SU-DHL-6 (cell line): ENCODE measurements at regions not wholly inside any gene's neighbourhood (a gene's known extent, or its start where the extent isn't known, plus 50 kb on each side); places are given as distances from the start of the nearest gene placed in this dataset.

ENCODE experiments used
- H2AFZ ChIP-seq: fragments of 200-600 bp; sonication (generic); 2 replicates; pipeline ENCODE4 v1.6.1; 2014; ENCODE audit warnings: low read depth, mild to moderate bottlenecking, moderate library complexity, mixed read lengths, antibody characterized with exemption, low read length; ENCODE audit not compliant: severe bottlenecking
- H3F3A ChIP-seq: fragments of 200-600 bp; shearing (Covaris generic); 2 replicates; pipeline ENCODE4 v1.6.0; 2016; ENCODE audit warnings: antibody characterized with exemption, mild to moderate bottlenecking; ENCODE audit not compliant: insufficient read depth
- H3K27ac ChIP-seq: fragments of 200-600 bp; sonication (generic); 2 replicates; pipeline ENCODE4 v1.5.1; 2016; ENCODE audit warnings: low read depth, mild to moderate bottlenecking, low read length, moderate library complexity, mixed read lengths
- H3K27me3 ChIP-seq: fragments of 200-600 bp; sonication (generic), shearing (Covaris generic); 2 replicates; pipeline ENCODE4 v1.6.0; 2014; ENCODE audit warnings: mild to moderate bottlenecking, low read length
- H3K36me3 ChIP-seq: fragments of 200-600 bp; sonication (generic); 2 replicates; pipeline ENCODE4 v1.6.1; 2014; ENCODE audit warnings: mild to moderate bottlenecking, low read length, mixed read lengths
- H3K4me2 ChIP-seq: fragments of 300-600, 200-600 bp; shearing (Covaris generic), sonication (generic); 2 replicates; pipeline ENCODE4 v1.6.0; 2014; ENCODE audit warnings: low read length, low read depth, mild to moderate bottlenecking; ENCODE audit not compliant: poor library complexity, severe bottlenecking
- H3K4me3 ChIP-seq: fragments of 200-600 bp; sonication (generic); 2 replicates; pipeline ENCODE4 v1.5.1; 2014; ENCODE audit warnings: antibody characterized with exemption, low read length, mild to moderate bottlenecking, mixed read lengths; ENCODE audit not compliant: insufficient read depth, poor library complexity, severe bottlenecking
- H3K79me2 ChIP-seq: fragments of 200-600 bp; sonication (generic); 2 replicates; pipeline ENCODE4 v1.6.1; 2014; ENCODE audit warnings: mild to moderate bottlenecking, low read length, moderate library complexity; ENCODE audit not compliant: insufficient read depth
- H3K9ac ChIP-seq: fragments of 200-600 bp; sonication (generic); 2 replicates; pipeline ENCODE4 v1.7.0; 2014; ENCODE audit warnings: mild to moderate bottlenecking, low read length
- H3K9me2 ChIP-seq: fragments of 200-600 bp; sonication (generic); replicated peaks from 2 replicates; pipeline ENCODE4 v1.6.1; 2014; ENCODE audit warnings: low read length; ENCODE audit not compliant: insufficient read depth
- H3K9me3 ChIP-seq: fragments of 200-600 bp; sonication (generic); 2 replicates; pipeline ENCODE4 v1.6.1; 2014; ENCODE audit warnings: low read length, mixed read lengths; ENCODE audit not compliant: insufficient read depth
- H4K20me1 ChIP-seq: fragments of 200-600 bp; sonication (generic); 2 replicates; pipeline ENCODE4 v1.6.1; 2014; ENCODE audit warnings: low read depth, mild to moderate bottlenecking, antibody characterized with exemption, low read length, moderate library complexity, mixed read lengths
- EZH2phosphoT487 ChIP-seq: fragments of 200-600 bp; sonication (generic), shearing (Covaris generic); conservative IDR thresholded peaks from 2 replicates; pipeline ENCODE4 v1.6.1; 2018; ENCODE audit warnings: mild to moderate bottlenecking, antibody characterized with exemption, low read length, moderate library complexity, mixed read lengths
- TF ChIP-seq, protein P1 (sequence below): fragments of 200-600 bp; sonication (generic); IDR thresholded peaks from one replicate; pipeline ENCODE4 v1.5.1; 2017; ENCODE audit warnings: antibody characterized with exemption, mild to moderate bottlenecking, low read length, moderate library complexity; ENCODE audit not compliant: insufficient read depth, poor library complexity, severe bottlenecking

DNA sequence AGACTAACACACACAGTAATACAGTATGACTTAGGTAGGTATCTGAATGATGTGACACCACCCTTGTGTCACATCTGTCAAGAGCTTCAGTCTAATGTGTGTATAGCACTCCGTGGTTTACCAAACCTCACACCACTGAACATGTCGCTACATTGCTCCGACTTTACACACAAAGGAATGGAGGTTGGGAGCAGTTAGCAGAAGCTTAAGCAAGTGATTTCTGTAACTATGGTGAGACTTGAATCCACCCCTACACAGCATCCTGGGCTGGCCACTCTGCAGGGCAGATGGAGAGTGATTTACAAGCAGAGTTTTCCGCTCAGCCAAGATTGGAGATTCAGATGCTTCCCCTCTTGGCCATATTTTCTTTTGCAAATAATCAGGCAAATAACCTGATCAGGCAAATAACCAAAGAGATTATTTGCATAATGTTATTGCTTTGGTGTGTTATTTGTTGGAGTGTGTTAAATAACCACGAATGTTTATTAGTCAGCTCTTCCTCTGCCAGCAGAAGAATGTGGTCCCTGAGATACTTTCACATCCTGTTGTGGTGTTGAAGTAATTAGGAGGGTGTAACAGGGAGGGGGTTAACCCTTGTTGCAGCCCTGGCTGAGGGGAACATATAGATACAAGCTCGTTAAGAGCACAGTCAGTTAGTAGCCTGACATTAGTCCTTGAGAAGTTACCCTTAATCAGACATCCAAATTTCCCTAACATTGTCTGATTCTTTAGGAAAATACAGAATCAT is 92.8 kb downstream of the SNX18 start:
- no peak for TF ChIP-seq EZH2phosphoT487
- H4K20me1 ChIP-seq: no peaks in the 10 kb centered on the region
- no peak overlapping the region for H3K27ac ChIP-seq
- H3F3A ChIP-seq: no peaks in the 10 kb centered on the region
- H3K9ac ChIP-seq: no peak overlapping the region
- H2AFZ ChIP-seq: no peak overlapping the region
- H3K4me2 ChIP-seq: no peak overlapping the region
- no peaks in the 10 kb centered on the region for H3K36me3 ChIP-seq
- no peak overlapping the region for H3K4me3 ChIP-seq
- H3K27me3 ChIP-seq: no peaks in the 10 kb centered on the region
- H3K79me2 ChIP-seq: no peaks in the 10 kb centered on the region
- H3K9me3 ChIP-seq: no peaks in the 10 kb centered on the region
- no peaks in the 10 kb centered on the region for H3K9me2 ChIP-seq

- Histone ChIP-seq H3K9ac (no peak overlapping the region), H3K79me2 (no peaks in the 10 kb centered on the region), H3K9me2 (no peaks in the 10 kb centered on the region), H3K4me3 (no peak overlapping the region), H3F3A (no peaks in the 10 kb centered on the region), H2AFZ (no peak overlapping the region), H3K27ac (no peak overlapping the region), H4K20me1 (no peaks in the 10 kb centered on the region), H3K9me3 (no peaks in the 10 kb centered on the region), H3K4me2 (no peak overlapping the region), H3K27me3 (no peaks in the 10 kb centered on the region), H3K36me3 (no peaks in the 10 kb centered on the region)
- no peak for TF ChIP-seq EZH2phosphoT487
- TF ChIP-seq, protein P1, sequence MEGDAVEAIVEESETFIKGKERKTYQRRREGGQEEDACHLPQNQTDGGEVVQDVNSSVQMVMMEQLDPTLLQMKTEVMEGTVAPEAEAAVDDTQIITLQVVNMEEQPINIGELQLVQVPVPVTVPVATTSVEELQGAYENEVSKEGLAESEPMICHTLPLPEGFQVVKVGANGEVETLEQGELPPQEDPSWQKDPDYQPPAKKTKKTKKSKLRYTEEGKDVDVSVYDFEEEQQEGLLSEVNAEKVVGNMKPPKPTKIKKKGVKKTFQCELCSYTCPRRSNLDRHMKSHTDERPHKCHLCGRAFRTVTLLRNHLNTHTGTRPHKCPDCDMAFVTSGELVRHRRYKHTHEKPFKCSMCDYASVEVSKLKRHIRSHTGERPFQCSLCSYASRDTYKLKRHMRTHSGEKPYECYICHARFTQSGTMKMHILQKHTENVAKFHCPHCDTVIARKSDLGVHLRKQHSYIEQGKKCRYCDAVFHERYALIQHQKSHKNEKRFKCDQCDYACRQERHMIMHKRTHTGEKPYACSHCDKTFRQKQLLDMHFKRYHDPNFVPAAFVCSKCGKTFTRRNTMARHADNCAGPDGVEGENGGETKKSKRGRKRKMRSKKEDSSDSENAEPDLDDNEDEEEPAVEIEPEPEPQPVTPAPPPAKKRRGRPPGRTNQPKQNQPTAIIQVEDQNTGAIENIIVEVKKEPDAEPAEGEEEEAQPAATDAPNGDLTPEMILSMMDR: no peak
Observed at GRCh38 chr5:54608423-54609085, 91.0 kb downstream of the SNX18 start.

DNA sequence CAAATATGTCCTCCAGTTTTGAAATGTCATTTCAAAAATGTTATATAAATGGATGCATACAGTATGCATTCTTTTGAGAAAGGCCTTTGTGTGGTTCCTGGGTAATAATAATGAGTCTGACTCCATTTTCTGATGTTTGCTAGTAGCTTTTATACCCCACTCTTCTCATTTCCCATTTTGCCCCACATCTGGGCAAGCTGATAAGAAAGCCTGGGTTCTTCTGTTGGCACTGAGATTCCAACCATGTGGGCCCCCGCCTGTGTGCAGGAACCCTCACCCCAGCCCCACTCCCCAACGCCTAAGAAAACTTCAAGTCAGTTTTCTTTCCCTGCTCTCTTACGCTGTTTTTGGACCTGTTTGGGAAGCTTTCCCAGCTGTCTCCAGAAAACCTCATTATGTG is 89.4 kb downstream of the SNX18 start:
- Histone ChIP-seq H3K9ac (no peak overlapping the region), H3K4me3 (no peak overlapping the region), H3K4me2 (no peak overlapping the region), H3K9me3 (no peaks in the 10 kb centered on the region), H3K36me3 (no peaks in the 10 kb centered on the region), H3K27me3 (no peaks in the 10 kb centered on the region), H3F3A (no peaks in the 10 kb centered on the region), H3K79me2 (no peaks in the 10 kb centered on the region), H3K9me2 (no peaks in the 10 kb centered on the region), H3K27ac (no peak overlapping the region), H4K20me1 (no peaks in the 10 kb centered on the region), H2AFZ (no peak overlapping the region)
- no peak for TF ChIP-seq EZH2phosphoT487
- TF ChIP-seq, protein P1: no peak

- no peaks in the 10 kb centered on the region for H4K20me1 ChIP-seq
- TF ChIP-seq, protein P1: no peak
- TF ChIP-seq EZH2phosphoT487: no peak
- H3K79me2 ChIP-seq: no peaks in the 10 kb centered on the region
- H3K36me3 ChIP-seq: no peaks in the 10 kb centered on the region
- H3K4me3 ChIP-seq: no peak overlapping the region
- no peak overlapping the region for H3K27ac ChIP-seq
- no peak overlapping the region for H2AFZ ChIP-seq
- no peaks in the 10 kb centered on the region for H3K9me3 ChIP-seq
- H3K9me2 ChIP-seq: no peaks in the 10 kb centered on the region
- H3F3A ChIP-seq: no peaks in the 10 kb centered on the region
- no peaks in the 10 kb centered on the region for H3K27me3 ChIP-seq
- no peak overlapping the region for H3K4me2 ChIP-seq
- no peak overlapping the region for H3K9ac ChIP-seq
Observed at GRCh38 chr5:54603372-54603771, 85.8 kb downstream of the SNX18 start.
